C4-2B (cell line): ENCODE measurements at regions not wholly inside any gene's neighbourhood (a gene's known extent, or its start where the extent isn't known, plus 50 kb on each side); places are given as distances from the start of the nearest gene placed in this dataset.

Experiments used
- CTCF ChIP-seq: fragments of 450-650 bp; conservative IDR thresholded peaks from 2 replicates; pipeline ENCODE4 v1.5.1; 2017; ENCODE audit warnings: mild to moderate bottlenecking
- ZFX ChIP-seq: fragments of 450-650 bp; IDR thresholded peaks from 2 replicates; pipeline ENCODE4 v1.6.1; 2017

- TF ChIP-seq CTCF (no peak), ZFX (no peak)
Measured at GRCh38 chr4:159705334-159705733, 602.5 kb downstream of the RAPGEF2 start.
